ENCODE measurements at regions not wholly inside any gene's neighbourhood (a gene's known extent, or its start where the extent isn't known, plus 50 kb on each side); places are given as distances from the start of the nearest gene placed in this dataset.

GRCh38 chr1:164086832-164087231 is 472.2 kb upstream of the PBX1 start:
- TF ChIP-seq, protein P1, sequence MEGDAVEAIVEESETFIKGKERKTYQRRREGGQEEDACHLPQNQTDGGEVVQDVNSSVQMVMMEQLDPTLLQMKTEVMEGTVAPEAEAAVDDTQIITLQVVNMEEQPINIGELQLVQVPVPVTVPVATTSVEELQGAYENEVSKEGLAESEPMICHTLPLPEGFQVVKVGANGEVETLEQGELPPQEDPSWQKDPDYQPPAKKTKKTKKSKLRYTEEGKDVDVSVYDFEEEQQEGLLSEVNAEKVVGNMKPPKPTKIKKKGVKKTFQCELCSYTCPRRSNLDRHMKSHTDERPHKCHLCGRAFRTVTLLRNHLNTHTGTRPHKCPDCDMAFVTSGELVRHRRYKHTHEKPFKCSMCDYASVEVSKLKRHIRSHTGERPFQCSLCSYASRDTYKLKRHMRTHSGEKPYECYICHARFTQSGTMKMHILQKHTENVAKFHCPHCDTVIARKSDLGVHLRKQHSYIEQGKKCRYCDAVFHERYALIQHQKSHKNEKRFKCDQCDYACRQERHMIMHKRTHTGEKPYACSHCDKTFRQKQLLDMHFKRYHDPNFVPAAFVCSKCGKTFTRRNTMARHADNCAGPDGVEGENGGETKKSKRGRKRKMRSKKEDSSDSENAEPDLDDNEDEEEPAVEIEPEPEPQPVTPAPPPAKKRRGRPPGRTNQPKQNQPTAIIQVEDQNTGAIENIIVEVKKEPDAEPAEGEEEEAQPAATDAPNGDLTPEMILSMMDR (IDR thresholded peaks at IDR 0.05): no peak
- TF ChIP-seq POLR2AphosphoS5 (IDR thresholded peaks at IDR 0.05; ENCODE audit: low read depth, low read length) (no peak), EZH2phosphoT487 (IDR thresholded peaks at IDR 0.05; ENCODE audit: borderline replicate concordance, low read depth) (no peak), FOSL2 (IDR thresholded peaks at IDR 0.05; ENCODE audit: borderline replicate concordance, low read depth) (no peak)

Data from SK-N-SH (cell line).